ENCODE measurements at regions not wholly inside any gene's neighbourhood (a gene's known extent, or its start where the extent isn't known, plus 50 kb on each side); places are given as distances from the start of the nearest gene placed in this dataset.
A peak's percentile ranks its signal among the peaks of the same experiment; 100 is the strongest.
"Not testable (repeated sequence)": the region's sequence is repeated elsewhere in the genome, so short reads cannot be mapped to it uniquely, and the experiment has no call there.

DNA sequence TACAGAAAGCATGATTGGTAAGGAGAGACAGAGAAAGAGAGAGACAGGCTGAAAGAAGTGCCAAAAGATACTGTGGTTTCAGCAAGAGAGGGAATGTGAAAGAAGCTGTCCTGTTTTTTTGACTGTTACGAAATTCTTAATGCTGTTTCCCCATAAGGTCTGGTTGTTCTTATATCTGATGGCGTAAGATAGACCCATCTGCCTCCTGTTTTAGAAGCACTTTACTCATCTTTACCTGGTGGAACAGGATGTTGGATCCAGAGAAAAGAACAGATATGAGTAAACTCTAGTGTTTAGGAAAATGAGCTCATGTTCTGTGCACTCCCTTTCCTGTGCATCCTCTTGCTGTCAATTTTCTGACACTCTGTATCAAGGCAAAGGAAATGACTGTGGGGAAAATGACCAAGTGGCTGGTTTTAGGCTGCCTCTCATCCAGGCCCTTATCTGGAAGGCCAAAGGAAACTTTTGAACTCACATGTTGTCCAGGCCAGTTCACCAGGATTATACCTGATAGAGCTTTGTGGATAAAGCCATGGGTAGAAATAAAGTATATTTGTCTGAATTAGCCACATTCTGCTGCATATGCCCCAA lies 311.7 kb upstream of the HTR2C start:
- no peak for DNase-seq

DNA sequence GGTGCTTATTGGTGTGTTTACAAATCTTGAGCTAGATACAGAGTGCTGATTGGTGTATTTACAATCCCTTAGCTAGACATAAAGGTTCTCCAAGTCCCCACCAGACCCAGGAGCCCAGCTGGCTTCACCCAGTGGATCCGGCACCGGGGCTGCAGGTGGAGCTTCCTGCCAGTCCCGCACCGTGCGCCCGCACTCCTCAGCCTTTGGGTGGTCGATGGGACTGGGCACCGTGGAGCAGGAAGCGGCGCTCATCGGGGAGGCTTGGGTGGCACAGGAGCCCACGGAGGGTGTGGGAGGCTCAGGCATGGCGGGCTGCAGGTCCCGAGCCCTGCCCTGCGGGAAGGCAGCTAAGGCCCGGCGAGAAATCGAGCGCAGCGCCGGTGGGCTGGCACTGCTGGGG lies 313.5 kb upstream of the HTR2C start:
- not testable (repeated sequence) for DNase-seq

DNA sequence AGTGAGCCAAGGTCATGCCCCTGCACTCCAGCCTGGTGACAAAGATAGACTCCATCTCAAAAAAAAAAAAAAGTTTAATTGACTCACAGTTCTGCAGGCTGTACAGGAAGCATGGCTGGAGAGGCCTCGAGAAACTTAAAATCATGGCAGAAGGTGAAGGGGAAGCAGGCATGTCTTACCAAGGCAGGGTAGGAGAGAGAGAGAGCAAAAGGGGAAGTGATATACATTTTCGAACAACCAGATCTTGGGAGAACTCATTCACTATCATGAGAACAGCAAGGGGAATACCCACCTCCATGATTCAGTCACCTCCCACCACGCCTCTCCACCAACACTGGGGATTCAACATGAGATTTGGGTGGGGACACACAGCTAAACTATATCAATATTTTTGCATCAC lies 315.2 kb upstream of the HTR2C start:
- no peak for DNase-seq

DNA sequence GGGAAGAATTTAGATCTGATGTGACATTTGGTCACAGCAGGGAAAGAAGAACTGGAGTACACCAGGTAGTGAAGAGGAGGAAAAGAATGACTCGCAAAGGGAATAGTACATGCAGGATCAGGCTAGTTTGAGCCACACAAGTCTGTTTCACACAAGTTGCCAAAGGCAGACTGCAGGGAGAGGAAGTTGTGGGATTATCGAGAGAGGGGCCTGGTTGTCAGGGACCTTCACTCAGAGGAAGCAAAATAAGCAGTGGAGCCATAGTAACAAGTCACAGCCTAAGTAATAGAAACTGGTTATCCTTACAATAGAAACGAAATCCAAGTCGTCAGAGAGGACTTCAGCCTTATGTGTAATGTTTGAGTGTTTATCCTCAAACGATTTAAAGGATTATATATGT lies 316.7 kb upstream of the HTR2C start:
- no peak for DNase-seq

DNA sequence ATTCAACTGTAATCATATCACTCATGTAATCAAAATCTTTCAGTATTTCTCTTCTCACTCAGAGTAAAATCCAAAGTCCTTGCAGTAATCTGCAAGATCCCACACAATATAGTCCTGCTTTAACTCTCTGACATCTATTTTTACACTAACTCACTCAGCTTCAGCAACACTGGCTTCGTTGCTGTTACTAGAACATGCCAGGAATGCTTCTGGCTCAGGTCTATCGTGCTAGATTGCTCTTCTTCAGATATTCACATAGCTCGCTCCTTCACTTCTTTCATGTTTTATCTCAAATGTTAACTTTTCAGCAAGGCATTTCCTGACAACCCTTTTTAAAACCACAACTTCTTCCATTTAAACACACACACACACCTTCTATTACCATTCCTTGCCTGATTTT lies 331.7 kb upstream of the HTR2C start:
- DNase-seq: no peak

DNA sequence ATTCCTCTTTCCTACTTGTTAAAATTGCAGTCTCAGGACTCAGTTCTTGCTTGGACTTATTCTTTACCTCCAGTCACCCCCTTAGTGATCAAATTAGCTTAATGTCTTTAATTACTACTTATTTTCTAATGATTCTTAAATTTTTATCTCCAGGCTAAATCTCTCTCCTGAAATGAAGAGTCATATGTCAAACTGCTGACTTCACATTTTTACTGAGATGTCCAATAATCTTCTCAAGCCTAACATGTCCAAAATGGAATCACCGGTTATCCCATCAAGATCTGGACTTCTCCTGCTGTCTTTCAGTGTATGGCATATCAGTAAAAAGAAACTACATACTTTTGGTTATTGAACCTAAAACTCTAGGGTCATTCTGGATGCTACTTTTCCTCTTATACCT lies 332.3 kb upstream of the HTR2C start:
- DNase-seq: no peak

DNA sequence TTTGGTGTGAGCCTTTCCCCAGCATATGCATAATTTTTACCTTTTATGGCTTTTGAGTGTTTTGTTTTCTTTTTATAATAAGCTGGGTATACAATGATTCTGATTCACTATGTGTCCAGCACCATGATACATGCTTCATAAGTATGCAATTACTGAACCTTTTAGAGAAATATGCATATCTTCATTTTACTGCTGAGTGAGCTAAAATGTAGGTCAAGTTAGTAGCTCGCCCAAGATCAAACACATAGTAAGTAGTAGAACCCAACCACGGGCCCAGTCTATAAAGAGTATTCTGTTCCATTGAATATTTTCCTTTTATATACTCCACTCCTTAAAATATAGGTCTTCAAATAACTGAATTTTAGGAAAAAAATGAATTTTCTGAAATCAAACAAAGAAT lies 362.4 kb upstream of the HTR2C start:
- no peak for DNase-seq

DNA sequence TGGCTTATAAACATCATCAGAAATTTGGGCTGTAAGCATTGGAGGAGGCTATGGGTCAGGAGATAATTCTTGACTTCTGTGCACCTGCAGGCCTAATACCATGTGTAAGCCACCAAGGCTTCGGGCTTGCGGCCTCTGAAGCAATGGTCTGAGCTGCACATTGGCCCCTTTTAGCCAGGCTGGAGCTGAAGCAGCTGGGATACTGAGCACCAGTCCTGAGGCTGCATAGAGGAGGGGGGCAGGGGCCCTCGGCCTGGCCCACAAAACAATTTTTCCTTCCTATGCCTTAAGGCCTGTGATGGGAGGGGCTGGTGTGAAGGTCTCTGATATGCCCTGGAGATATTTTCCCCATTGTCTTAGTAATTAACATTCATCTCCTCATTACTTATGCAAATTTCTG lies 373.0 kb upstream of the HTR2C start:
- no peak for DNase-seq

DNA sequence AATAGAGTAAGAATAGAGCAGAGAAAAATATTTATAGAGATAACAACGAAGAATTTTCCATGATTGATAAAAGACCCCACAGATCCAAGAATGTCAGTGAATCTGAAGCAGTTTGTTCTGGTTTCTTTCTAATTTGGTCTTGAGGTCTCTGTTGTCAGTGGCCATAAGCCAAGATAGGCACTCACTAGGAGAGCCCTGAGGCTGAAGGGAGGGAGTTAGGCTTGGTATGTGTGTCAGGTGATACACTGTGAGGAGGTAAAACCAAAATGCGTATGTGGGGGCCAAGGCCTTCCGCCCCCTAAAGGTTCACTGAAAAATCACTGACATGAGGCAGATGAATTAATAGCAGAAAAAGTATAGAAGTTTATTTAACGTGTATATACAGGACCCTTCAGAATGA lies 382.3 kb upstream of the HTR2C start:
- no peak for DNase-seq

DNA sequence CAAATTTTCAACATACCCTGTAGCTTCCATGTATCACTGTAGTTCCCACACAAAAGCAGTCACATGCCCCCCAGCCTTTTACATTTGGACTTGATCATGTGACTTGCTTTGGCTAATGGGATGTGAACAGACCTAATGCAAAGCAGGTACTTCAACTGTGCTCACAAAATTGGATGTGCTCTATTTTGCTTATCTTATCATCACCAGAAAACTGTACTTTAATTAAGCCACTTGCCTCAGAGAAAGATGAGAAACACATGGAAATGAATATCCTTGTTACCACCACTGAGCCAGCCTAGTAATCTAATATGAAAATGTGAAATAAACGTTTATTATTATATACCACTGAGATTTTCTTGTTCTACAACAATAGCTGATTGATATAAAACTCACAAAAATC lies 402.7 kb upstream of the HTR2C start:
- no peak for DNase-seq

DNA sequence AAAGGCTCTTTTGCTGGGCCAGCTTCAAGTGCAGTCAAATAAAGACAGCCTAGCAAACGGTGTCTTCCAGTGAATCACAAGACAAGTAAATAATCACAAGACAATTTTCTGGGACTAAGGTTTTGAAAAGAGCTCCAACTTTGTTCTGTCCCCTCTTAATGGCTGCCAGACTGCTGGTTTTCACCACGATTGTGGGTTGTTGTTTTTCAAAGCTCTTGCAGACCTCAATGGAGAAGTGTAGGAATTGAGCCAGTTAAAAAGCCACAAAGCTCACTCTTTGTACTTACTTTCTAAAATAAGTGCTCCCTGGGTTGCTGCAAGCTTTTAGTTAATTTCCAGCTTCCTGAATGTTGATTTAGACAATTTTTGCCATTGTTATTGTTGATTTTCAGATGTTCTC lies 405.8 kb upstream of the HTR2C start:
- DNase-seq: no peak

DNA sequence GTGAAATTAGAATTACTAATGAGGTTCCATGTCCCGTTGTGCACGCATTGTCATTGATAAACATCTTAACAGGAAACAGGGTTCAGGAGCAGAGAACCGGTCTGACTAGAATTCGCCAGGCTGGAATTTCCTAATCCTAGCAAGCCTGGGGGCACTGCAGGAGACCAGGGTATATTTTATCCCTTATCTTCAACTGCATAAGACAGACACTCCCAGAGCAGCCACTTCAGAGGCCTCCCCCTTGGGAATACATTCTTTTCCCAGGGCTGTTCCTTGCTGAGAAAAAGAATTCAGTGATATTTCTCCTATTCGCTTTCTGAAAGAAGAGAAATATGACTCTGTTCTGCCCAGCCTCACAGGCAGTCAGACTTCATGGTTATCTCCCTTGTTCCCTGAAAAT lies 416.6 kb upstream of the HTR2C start:
- DNase-seq: not testable (repeated sequence)

DNA sequence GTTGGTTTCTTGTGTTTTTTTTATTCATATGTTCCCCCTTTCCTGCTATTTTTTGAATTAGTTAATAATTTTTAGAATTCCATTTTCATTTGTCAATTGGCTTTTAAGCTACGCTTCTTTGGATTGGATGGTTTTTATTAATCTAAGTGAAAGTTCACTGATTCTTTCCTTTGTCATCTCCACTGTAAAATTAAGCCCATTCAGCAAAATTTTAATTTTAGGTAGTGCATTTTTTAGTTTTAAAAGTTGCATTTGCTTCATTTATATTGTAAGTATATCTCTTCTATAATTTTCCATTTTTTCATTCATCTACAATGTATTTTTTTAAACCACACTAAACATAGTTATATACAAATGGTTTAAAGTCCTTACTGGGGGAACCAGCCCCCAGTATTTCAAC lies 417.3 kb upstream of the HTR2C start:
- no peak for DNase-seq

DNA sequence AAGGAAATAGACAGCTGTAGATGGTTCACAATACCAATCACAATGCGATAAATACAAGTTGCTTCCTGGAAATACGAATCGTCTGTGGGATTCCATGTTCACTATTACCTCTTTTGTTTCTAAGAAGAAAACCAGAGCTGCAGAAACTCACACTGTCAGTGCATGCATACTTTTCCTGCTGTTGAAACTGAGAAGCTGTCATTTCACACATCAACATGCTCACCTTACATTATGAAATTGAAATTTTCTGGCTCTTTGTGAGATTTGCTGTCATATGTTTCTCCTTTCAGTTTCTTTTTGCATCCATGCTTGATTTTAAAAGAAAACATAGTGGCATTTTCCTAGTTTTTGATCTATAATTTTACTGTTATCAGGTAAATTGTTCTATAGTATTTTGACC lies 418.3 kb upstream of the HTR2C start:
- DNase-seq: no peak

DNA sequence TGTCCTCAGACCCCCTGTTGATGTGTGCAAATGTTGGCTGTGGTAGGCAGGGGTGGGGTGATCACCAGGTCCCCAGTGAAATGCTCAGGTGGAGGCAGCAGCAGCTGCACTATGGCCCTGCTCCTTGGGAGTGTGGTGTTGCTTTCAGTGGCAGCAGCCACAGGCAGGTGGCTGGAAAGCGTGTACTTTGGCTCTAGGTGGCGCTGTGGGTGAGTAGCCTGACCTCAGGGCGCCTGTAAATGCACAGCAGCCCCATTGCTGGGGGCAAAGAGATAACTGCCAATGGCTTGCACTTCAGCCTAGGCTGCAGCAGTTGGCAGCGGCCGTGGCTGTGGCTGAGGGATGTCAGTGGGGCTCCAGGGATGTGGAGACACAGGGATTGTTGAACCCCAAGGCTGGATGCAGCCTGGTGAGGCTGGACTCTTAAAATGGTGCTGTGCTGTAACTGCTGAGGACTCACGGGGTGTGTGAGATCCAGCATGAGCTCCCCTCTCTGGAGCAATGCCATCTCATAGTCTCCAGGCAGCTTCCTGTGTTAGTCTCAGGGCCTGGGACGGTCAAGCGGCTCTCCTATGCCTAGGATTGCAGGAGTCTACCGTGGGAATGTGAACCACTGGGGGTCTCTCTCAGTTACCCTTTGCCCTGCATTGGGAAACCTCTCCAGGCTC lies 421.7 kb upstream of the HTR2C start:
- DNase-seq: peak; percentile 0

DNA sequence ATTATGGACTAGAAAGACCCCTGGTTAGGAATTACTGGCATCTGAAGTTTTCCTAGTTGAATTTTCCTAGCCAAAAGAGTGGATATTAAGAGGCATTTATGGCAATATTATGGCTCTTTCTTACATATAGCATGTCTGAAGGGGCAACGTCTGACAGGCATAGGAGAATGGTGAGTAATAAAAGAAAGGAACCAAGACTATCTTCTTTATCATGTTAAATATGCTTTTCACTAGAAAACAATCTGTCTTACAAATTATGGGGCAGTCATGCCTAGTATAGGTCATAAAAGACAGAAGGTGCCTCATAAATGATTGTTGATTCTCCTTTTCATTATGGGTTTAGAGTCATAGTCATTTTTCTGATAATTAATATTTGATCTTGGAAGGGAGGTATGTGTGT lies 431.1 kb upstream of the HTR2C start:
- no peak for DNase-seq

DNA sequence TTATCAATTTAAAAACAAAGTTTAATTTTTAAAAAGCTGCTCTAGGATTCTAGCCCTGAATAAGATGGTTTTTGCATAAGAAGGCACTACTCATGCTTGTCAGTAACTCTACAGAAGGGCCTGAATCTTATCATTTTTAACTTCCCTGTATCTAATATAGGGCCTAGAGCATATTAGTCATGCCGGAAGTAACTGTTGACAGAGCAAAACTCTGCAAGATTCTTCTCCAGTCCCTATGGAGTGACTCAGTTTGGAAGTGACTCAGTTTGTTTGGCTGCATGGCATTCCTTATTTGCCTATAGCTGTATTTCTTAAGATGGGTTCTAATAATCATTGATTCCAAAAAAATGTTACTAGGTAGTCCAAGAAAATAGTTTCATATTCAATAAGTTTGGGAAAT lies 431.8 kb upstream of the HTR2C start:
- DNase-seq: no peak

DNA sequence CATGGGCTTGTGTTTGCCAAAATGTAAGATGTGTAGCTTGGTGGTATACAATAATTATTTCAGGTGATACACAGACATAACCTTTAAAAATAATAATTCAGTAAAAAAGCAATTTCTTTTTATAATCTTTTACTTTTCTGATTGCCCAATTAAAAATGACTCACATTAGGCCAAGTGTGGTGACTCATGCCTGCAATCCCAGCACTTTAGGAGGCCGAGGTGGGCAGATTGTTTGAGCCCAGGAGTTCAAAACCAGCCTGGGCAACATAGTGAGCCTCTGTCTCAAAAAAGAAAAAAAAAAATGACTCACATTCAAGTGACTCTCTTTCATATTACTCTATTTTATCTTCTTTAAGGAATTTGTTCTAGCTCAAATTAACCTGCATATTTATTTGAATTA lies 449.4 kb upstream of the HTR2C start:
- DNase-seq: no peak

DNA sequence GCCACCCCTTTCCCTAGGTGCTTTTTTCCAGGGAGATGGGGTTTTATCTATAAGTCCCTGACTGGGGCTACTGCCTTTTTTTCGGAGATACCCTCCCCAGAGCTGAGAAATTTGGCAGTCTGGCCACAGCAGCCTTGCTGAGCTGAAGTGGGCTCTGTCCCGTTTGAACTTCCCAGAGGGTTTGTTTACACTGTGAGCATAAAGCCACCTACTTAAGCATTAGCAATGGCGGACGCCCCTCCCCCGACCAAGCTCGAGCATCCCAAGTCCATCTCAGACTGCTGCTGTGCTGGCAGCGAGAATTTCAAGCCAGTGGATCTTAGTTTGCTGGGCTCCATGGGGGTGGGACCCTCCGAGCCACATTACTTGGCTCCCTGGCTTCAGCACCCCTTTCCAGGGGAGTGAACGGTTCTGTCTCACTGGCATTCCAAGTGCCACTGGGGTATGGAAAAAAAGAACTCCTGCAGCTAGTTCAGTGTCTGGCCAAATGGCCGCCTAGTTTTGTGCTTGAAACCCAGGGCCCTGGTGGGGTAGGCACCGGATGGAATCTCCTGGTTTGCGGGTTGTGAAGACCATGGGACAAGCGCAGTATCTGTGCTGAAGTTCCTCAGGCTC lies 456.4 kb upstream of the HTR2C start:
- no peak for DNase-seq

DNA sequence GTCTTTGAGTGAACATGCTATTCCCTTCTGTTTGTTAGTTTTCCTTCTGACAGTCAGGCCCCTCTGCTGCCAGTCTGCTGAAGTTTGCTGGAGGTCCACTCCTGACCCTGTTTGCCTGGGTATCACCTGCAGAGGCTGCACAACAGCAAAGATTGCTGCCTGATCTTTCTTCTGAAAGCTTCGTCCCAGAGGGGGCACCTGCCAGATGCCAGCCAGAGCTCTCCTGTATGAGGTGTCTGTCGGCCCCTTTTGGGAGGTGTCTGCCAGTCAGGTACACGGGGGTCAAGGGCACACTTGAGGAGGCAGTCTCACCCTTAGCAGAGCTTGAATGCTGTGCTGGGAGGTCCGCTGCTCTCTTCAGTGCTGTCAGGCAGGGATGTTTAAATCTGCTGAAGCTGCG lies 456.9 kb upstream of the HTR2C start:
- DNase-seq: no peak

DNA sequence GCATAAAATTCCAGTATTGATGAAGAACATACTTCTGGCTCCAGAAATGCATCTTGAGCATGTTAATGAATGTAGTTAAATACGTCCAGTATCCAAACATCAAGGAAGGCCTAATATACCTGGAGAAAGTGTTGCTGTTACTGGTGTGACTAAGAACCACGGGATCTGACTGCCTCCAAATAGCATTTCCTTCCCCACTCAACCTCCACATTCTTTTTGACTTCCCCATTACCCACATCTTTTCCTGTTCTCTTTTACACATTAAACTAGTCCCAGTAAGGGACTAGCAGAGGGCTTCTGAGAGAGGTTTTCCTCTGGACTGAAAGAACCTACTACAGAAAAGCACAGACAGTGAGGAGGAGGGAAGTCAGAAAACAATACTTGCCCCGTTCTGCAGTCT lies 482.8 kb upstream of the HTR2C start:
- no peak for DNase-seq

DNA sequence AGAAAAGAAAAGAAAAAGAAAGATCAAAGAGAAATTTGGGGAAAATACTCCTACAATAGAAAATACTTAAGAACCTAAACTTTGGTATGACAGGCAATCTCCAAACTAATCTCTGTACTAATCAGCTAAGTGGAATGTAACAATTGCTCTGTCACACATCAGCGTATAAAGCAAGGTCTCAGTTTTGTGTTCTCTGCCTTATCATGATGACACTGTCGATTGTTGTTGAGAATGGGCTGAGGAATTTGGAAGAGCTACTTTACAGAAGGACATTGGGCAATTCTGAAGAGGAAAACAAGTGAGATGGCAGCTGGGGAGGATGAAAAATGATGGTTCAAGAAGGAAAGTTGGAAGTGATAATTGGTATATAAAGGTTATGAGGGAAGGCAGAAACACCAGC lies 486.0 kb upstream of the HTR2C start:
- DNase-seq: no peak

DNA sequence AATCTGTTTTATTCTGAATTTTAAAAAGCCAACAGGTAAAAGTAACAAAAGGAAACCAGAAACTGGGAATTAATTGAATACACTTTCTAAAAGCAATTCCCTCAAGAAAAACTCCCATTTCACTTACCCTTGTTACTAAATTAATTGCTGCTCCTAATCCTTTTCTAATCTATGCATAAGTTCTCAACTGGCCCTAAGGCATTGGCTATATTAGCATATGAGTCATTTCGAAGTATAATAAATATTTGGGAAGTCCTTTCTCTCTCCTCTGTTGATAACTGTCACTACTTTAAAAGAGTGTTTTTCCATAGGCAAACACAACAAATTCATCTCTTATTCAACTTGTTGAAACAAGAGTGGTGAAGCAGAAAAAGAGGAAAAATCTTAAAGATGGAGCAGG lies 486.5 kb upstream of the HTR2C start:
- DNase-seq: no peak

DNA sequence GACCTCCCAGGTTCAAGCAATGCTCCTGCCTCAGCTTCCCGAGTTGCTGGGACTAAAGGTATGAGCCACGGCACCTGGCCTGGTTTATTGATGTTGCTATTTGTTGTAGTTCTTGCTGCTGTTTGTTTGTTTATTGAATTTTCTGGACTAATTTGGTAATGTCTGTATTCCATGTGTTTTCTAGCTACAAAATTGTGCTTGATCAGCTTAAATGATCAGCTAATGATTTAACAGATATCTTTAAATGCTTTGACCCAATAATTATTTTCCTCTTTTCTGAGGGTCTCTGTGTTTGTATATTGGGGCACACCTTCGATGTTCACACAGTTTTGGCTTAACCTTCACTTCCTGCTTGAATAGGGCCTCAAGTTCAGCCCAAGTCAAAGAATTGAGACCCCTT lies 488.1 kb upstream of the HTR2C start:
- DNase-seq: no peak

DNA sequence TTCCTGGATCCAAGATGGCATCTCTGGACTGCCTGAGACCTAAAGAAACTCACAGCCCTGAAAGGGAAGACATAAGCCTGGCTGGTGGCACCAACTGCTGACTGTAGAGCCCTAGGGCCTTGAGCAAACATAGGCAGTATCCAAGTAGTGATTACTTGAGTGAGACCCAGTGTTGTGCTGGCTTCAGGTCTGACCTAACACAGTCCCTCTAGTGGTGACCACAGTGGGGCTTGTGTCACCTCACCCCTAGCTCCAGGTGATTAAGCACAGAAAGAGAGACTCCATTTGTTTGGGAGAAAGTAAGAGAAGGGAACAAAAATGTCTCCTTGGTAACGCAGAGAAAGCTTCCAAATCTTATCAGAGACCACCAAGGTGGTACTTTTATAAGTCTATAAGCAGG lies 496.3 kb upstream of the HTR2C start:
- DNase-seq: no peak
